ENCODE measurements at regions not wholly inside any gene's neighbourhood (a gene's known extent, or its start where the extent isn't known, plus 50 kb on each side); places are given as distances from the start of the nearest gene placed in this dataset.
A peak's percentile ranks its signal among the peaks of the same experiment; 100 is the strongest.

DNA sequence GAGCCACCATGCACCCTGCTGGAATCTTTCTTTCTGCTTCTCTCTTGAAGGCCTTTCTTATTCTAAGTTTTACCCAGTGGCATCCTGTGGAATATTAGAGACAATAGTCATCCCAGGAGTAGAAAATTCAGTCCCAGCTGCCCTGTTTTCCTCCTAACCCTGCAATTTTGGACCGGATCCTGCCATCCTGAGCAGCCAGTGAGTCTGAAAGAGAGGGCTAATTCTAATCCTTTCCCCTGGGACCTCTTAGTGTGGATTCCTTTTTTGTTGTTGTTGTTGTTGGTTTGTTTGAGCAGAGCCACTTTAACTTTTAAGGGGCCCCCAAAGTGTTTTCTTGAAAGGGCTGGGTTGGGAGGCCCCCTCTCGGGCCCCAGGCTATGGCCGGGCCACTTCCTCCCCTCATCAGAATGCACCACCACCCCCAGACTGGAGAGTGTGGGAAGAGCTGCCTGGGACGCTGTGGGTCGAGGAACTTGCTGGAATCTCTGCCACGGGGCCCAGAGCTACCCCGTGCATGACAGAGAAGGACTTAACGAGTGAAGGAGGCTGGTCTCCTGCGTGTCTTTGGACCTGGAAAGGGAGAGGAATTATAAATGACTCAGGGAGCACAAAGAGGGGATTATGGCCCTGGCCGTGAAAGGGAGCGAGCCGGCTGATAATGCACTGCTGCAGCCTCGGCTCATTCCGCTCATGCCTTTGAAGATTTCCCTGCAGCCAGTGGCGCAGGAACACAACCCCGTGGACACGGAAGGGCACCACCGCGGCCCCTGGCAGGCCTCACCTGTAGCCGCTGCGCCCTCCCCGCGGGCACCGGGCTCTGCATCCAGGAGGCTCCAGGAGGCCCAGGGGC lies 81.0 kb upstream of the AKT3 start (continued):
- TF ChIP-seq, protein P1, sequence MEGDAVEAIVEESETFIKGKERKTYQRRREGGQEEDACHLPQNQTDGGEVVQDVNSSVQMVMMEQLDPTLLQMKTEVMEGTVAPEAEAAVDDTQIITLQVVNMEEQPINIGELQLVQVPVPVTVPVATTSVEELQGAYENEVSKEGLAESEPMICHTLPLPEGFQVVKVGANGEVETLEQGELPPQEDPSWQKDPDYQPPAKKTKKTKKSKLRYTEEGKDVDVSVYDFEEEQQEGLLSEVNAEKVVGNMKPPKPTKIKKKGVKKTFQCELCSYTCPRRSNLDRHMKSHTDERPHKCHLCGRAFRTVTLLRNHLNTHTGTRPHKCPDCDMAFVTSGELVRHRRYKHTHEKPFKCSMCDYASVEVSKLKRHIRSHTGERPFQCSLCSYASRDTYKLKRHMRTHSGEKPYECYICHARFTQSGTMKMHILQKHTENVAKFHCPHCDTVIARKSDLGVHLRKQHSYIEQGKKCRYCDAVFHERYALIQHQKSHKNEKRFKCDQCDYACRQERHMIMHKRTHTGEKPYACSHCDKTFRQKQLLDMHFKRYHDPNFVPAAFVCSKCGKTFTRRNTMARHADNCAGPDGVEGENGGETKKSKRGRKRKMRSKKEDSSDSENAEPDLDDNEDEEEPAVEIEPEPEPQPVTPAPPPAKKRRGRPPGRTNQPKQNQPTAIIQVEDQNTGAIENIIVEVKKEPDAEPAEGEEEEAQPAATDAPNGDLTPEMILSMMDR (IDR thresholded peaks at IDR 0.05; ENCODE audit: control extremely low read depth in 1 of 3, insufficient read depth in 1 of 3, low read depth in 1 of 3, low read length in 3 of 3): no peak
- TF ChIP-seq ASH2L (IDR thresholded peaks at IDR 0.05; ENCODE audit: low read length) (peak; percentile 86), TEAD4 (IDR thresholded peaks at IDR 0.05; ENCODE audit: low read depth, low read length) (0 out of 2 replicates have a peak, but pooled peaks have one; percentile 1), RAD21 (IDR thresholded peaks at IDR 0.05 in 1 of 2, conservative IDR thresholded peaks at IDR 0.05 in 1 of 2; ENCODE audit: low read depth in 2 of 2, low read length in 2 of 2) (peak in 1 of 2 experiments; percentile 8; a peak in 1 of 4 replicates), KDM4A (IDR thresholded peaks at IDR 0.05; ENCODE audit: low read depth, low read length, severe bottlenecking) (peak; percentile 38), CREB1 (IDR thresholded peaks at IDR 0.05) (no peak)

Measured in H1 (cell line).